ENCODE measurements at regions not wholly inside any gene's neighbourhood (a gene's known extent, or its start where the extent isn't known, plus 50 kb on each side); places are given as distances from the start of the nearest gene placed in this dataset.

- no peak for DNase-seq
Measured at GRCh38 chr14:38901791-38902190, 201.2 kb downstream of the SEC23A start.

- DNase-seq, result no peak
Measured at GRCh38 chr14:38900887-38901286, 202.1 kb downstream of the SEC23A start.

GRCh38 chr14:38887696-38888095 lies 215.3 kb downstream of the SEC23A start:
- DNase-seq, result no peak

- DNase-seq, result no peak
Measured at GRCh38 chr14:38884109-38884508, 218.9 kb downstream of the SEC23A start.

- DNase-seq, result no peak
Measured at GRCh38 chr14:38883127-38883526, 219.9 kb downstream of the SEC23A start.

GRCh38 chr14:38882533-38882932 lies 220.5 kb downstream of the SEC23A start:
- DNase-seq, result no peak

- no peak for DNase-seq
Measured at GRCh38 chr14:38880643-38881524, 222.2 kb downstream of the SEC23A start.

GRCh38 chr14:38877744-38878388 lies 225.2 kb downstream of the SEC23A start:
- no peak for DNase-seq

GRCh38 chr14:38874721-38875120 lies 228.3 kb downstream of the SEC23A start:
- DNase-seq, result no peak

- no peak for DNase-seq
Measured at GRCh38 chr14:38873941-38874612, 229.0 kb downstream of the SEC23A start.

- no peak for DNase-seq
Measured at GRCh38 chr14:38870296-38870836, 232.7 kb downstream of the SEC23A start.

GRCh38 chr14:38868399-38869290 lies 234.4 kb downstream of the SEC23A start:
- no peak for DNase-seq

GRCh38 chr14:38867561-38868150 lies 235.4 kb downstream of the SEC23A start:
- DNase-seq, result peak; percentile 76 to 86 (median 85)

- DNase-seq, result peak in 2 of 3 donors; percentile 3 to 24
Measured at GRCh38 chr14:38866461-38866860, 236.6 kb downstream of the SEC23A start.

- no peak for DNase-seq
Measured at GRCh38 chr14:38862366-38862765, 240.7 kb downstream of the SEC23A start.

GRCh38 chr14:38860530-38860929 lies 242.5 kb downstream of the SEC23A start:
- DNase-seq, result no peak

GRCh38 chr14:38856798-38857197 lies 246.2 kb downstream of the SEC23A start:
- no peak for DNase-seq

- no peak for DNase-seq
Measured at GRCh38 chr14:38855513-38855912, 247.5 kb downstream of the SEC23A start.

- DNase-seq, result no peak
Measured at GRCh38 chr14:38851111-38851510, 251.9 kb downstream of the SEC23A start.

- DNase-seq, result no peak
Measured at GRCh38 chr14:38850664-38851063, 252.4 kb downstream of the SEC23A start.

All from muscle of back (tissue), 3 donors.